NB4 (cell line): ENCODE measurements at regions not wholly inside any gene's neighbourhood (a gene's known extent, or its start where the extent isn't known, plus 50 kb on each side); places are given as distances from the start of the nearest gene placed in this dataset.
"Not testable (repeated sequence)": the region's sequence is repeated elsewhere in the genome, so short reads cannot be mapped to it uniquely, and the experiment has no call there.

Experiments
- DNase-seq: peaks from one replicate; pipeline ENCODE4 v3.0.0; 2010; ENCODE audit warnings: low read depth
- H3K4me3 ChIP-seq: one replicate; pipeline ENCODE4 v1.5.1; 2011; ENCODE audit warnings: mild to moderate bottlenecking, low read depth, low read length, moderate library complexity
- MYC ChIP-seq: IDR thresholded peaks from 2 replicates; pipeline ENCODE4 v1.6.1; 2011; ENCODE audit warnings: low read depth, low read length
- POLR2A ChIP-seq: IDR thresholded peaks from 2 replicates; pipeline ENCODE4 v1.6.1; 2011; ENCODE audit warnings: mild to moderate bottlenecking; ENCODE audit not compliant: insufficient read length; ENCODE audit errors: extremely low read depth
- TF ChIP-seq, protein P1 (sequence below): IDR thresholded peaks from one replicate; pipeline ENCODE4 v1.5.1; 2012; ENCODE audit warnings: low read depth, low read length
- TF ChIP-seq, protein P2 (sequence below): IDR thresholded peaks from 2 replicates; pipeline ENCODE4 v1.6.1; 2011; ENCODE audit warnings: low read depth, low read length

DNA sequence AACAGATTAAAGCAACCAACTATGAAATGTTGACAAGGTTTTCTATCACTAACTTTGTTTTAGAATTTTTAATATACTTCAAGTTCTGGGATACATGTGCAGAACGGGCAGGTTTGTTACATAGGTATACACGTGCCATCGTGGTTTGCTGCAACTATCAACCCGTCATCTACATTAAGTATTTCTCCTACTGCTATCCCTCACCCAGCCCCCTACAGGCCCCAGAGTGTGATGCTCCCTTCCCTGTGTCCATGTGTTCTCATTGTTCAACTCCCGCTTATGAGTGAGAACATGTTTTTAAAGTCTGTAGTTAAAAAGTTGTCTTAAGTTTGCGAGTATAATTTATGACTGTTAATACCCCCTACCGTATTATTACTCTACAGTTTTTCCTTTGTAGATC, 844.3 kb upstream of the MANEA start:
- TF ChIP-seq, protein P1, sequence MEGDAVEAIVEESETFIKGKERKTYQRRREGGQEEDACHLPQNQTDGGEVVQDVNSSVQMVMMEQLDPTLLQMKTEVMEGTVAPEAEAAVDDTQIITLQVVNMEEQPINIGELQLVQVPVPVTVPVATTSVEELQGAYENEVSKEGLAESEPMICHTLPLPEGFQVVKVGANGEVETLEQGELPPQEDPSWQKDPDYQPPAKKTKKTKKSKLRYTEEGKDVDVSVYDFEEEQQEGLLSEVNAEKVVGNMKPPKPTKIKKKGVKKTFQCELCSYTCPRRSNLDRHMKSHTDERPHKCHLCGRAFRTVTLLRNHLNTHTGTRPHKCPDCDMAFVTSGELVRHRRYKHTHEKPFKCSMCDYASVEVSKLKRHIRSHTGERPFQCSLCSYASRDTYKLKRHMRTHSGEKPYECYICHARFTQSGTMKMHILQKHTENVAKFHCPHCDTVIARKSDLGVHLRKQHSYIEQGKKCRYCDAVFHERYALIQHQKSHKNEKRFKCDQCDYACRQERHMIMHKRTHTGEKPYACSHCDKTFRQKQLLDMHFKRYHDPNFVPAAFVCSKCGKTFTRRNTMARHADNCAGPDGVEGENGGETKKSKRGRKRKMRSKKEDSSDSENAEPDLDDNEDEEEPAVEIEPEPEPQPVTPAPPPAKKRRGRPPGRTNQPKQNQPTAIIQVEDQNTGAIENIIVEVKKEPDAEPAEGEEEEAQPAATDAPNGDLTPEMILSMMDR: no peak
- TF ChIP-seq, protein P2, sequence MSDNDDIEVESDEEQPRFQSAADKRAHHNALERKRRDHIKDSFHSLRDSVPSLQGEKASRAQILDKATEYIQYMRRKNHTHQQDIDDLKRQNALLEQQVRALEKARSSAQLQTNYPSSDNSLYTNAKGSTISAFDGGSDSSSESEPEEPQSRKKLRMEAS: no peak
- TF ChIP-seq POLR2A: no peak
- TF ChIP-seq MYC: no peak
- H3K4me3 ChIP-seq: no peak overlapping the region
- no peak for DNase-seq

DNA sequence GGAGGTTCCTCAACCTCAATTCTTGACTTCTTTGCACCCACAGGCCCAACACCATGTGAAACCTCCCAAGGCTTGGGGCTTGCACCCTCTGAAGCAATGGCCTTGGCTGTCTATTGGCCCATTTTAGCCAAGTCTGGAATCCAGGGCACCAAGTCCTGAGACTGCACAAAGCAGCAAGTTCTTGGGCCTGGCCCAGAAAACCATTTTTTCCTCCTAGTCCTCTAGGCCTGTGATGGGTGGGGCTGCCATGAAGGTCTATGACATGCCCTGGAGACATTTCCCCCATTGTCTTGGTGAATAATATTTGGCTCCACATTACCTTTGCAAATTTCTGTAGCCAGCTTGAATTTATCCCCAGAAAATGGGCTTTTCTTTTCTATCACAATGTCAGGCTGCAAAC, 849.6 kb upstream of the MANEA start:
- TF ChIP-seq, protein P2: no peak
- TF ChIP-seq MYC (no peak), POLR2A (no peak)
- TF ChIP-seq, protein P1: no peak
- H3K4me3 ChIP-seq: no peak overlapping the region
- DNase-seq: no peak

DNA sequence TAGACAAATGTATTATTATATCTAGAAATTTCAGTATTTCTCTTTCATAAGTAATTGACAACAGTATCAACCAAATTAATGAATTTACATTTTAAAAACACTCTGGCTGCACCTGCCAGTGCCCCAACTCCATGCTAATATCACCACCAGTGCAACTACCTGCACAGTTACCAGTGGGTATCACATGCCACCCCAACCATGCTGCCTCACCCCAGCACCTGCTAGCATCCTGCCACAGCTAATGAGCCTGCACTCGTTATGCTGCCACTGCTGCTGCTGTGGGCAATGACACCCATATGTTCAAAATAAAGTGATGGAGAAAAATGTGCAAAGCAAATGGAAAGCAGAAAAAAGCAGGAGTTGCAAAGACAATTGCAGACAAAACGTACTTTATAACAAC, 855.9 kb upstream of the MANEA start:
- TF ChIP-seq POLR2A (no peak), MYC (no peak)
- TF ChIP-seq, protein P2: no peak
- TF ChIP-seq, protein P1: no peak
- no peak overlapping the region for H3K4me3 ChIP-seq
- no peak for DNase-seq

DNA sequence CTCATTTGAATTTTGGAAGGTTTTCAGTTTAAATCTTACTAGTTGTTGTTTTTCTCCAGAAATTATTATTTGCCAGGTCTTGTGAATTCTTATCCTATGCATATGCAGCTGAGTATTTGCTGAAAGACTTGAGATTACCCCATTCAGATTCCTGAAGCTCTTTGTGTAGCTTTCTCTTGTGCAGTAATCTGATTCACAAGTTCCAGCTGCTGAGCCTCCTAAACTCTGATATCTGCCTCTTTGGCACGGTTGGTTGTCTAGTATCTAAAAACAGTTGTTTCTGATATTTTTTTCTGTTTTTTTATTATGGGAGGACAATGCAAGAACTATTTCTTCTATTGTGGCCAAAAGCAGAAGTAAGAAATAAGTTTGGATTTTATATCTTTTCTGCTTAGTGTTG, 863.9 kb upstream of the MANEA start:
- no peak for TF ChIP-seq POLR2A
- TF ChIP-seq, protein P2: no peak
- no peak for TF ChIP-seq MYC
- TF ChIP-seq, protein P1: no peak
- no peak overlapping the region for H3K4me3 ChIP-seq

DNA sequence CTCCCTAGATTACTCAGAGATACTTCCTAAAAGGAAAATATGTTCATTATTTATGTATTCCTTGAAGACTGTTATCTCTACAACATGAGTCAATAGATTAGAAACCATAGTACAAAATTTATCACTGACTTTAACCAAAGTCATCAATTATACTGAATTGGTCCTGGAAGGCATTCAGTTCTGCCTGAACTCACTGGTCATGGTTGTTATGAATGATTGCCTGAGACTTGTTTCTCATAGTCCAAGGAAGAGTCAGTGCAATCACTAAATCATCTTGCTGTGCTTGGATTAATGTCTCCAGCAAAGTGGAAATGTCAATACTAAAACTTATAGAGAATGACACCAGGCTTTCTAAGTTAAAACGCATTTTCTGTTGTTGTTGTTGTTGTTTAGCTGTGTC, 878.6 kb upstream of the MANEA start:
- no peak for DNase-seq
- TF ChIP-seq, protein P2: no peak
- TF ChIP-seq, protein P1: no peak
- TF ChIP-seq POLR2A (no peak), MYC (no peak)
- H3K4me3 ChIP-seq: no peak overlapping the region

More for the DNA sequence above, 863.9 kb upstream of the MANEA start:
- no peak for DNase-seq

DNA sequence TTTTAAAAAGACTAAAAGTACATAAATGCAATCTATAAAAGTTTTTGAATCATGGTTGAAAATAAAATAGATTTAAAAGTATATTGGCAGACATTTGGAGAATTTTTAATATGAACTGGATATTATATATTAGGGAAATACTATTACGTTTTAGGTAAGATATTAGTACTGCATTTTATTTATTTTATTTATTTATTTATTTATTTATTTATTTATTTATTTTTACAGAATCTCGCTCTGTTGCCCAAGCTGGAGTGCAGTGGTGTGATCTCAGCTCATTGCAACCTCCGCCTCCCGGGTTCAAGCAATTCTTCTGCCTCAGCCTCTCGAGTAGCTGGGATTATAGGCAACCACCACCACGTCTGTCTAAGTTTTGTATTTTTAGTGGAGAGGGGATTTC, 890.1 kb upstream of the MANEA start:
- not testable (repeated sequence) for H3K4me3 ChIP-seq, DNase-seq
